Keratinocyte (primary cell): ENCODE measurements at regions not wholly inside any gene's neighbourhood (a gene's known extent, or its start where the extent isn't known, plus 50 kb on each side); places are given as distances from the start of the nearest gene placed in this dataset.

ENCODE experiments used
- DNase-seq: peaks from one replicate; pipeline ENCODE4 v3.0.0-alpha.2; 2011; ENCODE audit warnings: low read depth, missing footprints, low spot score
- FAIRE-seq: peaks from 2 replicates; lab custom pipeline; 2011; peaks lifted over from hg19 to GRCh38; lab: Jason Lieb, UNC
- H2AFZ ChIP-seq: 2 replicates; pipeline ENCODE4 v1.6.0; 2012; ENCODE audit warnings: low read length, control low read depth, inconsistent platforms; ENCODE audit not compliant: control insufficient read depth
- H3K27ac ChIP-seq: 2 replicates; pipeline ENCODE4 v1.5.1; 2011; ENCODE audit warnings: low read length; ENCODE audit not compliant: control insufficient read depth, insufficient read depth
- H3K27me3 ChIP-seq: 3 replicates; pipeline ENCODE4 v1.6.0; 2011; ENCODE audit warnings: low read length; ENCODE audit not compliant: control insufficient read depth, insufficient read depth; ENCODE audit errors: extremely low read depth
- H3K36me3 ChIP-seq, 2 experiments: 2 replicates in 1 of 2; 3 replicates in 1 of 2; pipeline ENCODE4 v1.5.1; 2011; ENCODE audit warnings: low read length in 2 of 2, mild to moderate bottlenecking in 1 of 2; ENCODE audit not compliant: control insufficient read depth in 2 of 2, insufficient read depth in 2 of 2; ENCODE audit errors: extremely low read depth in 1 of 2
- H3K4me1 ChIP-seq: 3 replicates; pipeline ENCODE4 v1.5.1; 2011; ENCODE audit warnings: low read length; ENCODE audit not compliant: control insufficient read depth, insufficient read depth; ENCODE audit errors: extremely low read depth
- H3K4me2 ChIP-seq: 3 replicates; pipeline ENCODE4 v1.6.0; 2011; ENCODE audit warnings: low read depth, low read length; ENCODE audit not compliant: control insufficient read depth, insufficient read depth; ENCODE audit errors: extremely low read depth
- H3K4me3 ChIP-seq, 3 experiments: fragments of 200-600 bp in 1 of 3; sonication (generic) in 1 of 3; 2 replicates in 2 of 3; 3 replicates in 1 of 3; pipeline ENCODE4 v1.5.1; 2011 to 2016; ENCODE audit warnings: low read length in 3 of 3, mild to moderate bottlenecking in 3 of 3, control low read depth in 2 of 3, inconsistent platforms in 1 of 3, low read depth in 1 of 3, mixed read lengths in 1 of 3, mixed run types in 1 of 3, moderate library complexity in 1 of 3; ENCODE audit not compliant: control insufficient read depth in 2 of 3, insufficient read depth in 2 of 3; ENCODE audit errors: extremely low read depth in 1 of 3
- H3K79me2 ChIP-seq: 2 replicates; pipeline ENCODE4 v1.6.0; 2012; ENCODE audit warnings: low read length; ENCODE audit not compliant: control insufficient read depth, insufficient read depth
- H3K9ac ChIP-seq: 3 replicates; pipeline ENCODE4 v1.6.0; 2011; ENCODE audit warnings: low read length; ENCODE audit not compliant: control insufficient read depth, insufficient read depth; ENCODE audit errors: extremely low read depth
- H3K9me1 ChIP-seq: 3 replicates; pipeline ENCODE4 v1.6.0; 2011; ENCODE audit warnings: low read length; ENCODE audit not compliant: control insufficient read depth, insufficient read depth; ENCODE audit errors: extremely low read depth
- H3K9me3 ChIP-seq: 2 replicates; pipeline ENCODE4 v1.5.1; 2012; ENCODE audit warnings: low read depth, low read length; ENCODE audit not compliant: control insufficient read depth
- H4K20me1 ChIP-seq: 3 replicates; pipeline ENCODE4 v1.6.0; 2011; ENCODE audit warnings: low read length; ENCODE audit not compliant: control insufficient read depth, insufficient read depth; ENCODE audit errors: extremely low read depth
- EZH2 ChIP-seq: IDR thresholded peaks from one replicate; pipeline ENCODE4 v1.6.1; 2012; ENCODE audit warnings: inconsistent platforms, mild to moderate bottlenecking, low read length, moderate library complexity
- dilution Hi-C: fragments of 300-500 bp; cut with MboI; formaldehyde crosslinking; loops from one replicate; pipeline ENCODE4 v1.7.0; 2020; ENCODE audit warnings: low sequenced_read_pairs; ENCODE audit not compliant: extremely low pct_ligation_motif_present
- TF ChIP-seq, protein P1 (sequence below), 3 experiments: IDR thresholded peaks in 1 of 3; conservative IDR thresholded peaks in 1 of 3; optimal IDR thresholded peaks in 1 of 3; 2 replicates in 2 of 3; 3 replicates in 1 of 3; pipeline versions ENCODE3 to v1.5.1; 2011; ENCODE audit warnings: low read length in 3 of 3, mild to moderate bottlenecking in 3 of 3, moderate library complexity in 2 of 3, control low read depth in 1 of 3, inconsistent platforms in 1 of 3; ENCODE audit not compliant: insufficient read depth in 2 of 3; ENCODE audit errors: extremely low read depth in 1 of 3

- Histone ChIP-seq H2AFZ (no peak overlapping the region), H3K36me3 (no peaks in the 10 kb centered on the region), H3K9me3 (no peaks in the 10 kb centered on the region), H3K4me2 (no peak overlapping the region), H3K9ac (no peak overlapping the region), H4K20me1 (no peaks in the 10 kb centered on the region), H3K27ac (no peak overlapping the region), H3K9me1 (no peaks in the 10 kb centered on the region), H3K4me3 (no peak overlapping the region), H3K4me1 (no peaks in the 10 kb centered on the region), H3K27me3 (no peaks in the 10 kb centered on the region), H3K79me2 (no peaks in the 10 kb centered on the region)
- FAIRE-seq = no peak
- dilution Hi-C loops = no loop called here
- no peak for DNase-seq
- TF ChIP-seq EZH2 = no peak
- TF ChIP-seq, protein P1, sequence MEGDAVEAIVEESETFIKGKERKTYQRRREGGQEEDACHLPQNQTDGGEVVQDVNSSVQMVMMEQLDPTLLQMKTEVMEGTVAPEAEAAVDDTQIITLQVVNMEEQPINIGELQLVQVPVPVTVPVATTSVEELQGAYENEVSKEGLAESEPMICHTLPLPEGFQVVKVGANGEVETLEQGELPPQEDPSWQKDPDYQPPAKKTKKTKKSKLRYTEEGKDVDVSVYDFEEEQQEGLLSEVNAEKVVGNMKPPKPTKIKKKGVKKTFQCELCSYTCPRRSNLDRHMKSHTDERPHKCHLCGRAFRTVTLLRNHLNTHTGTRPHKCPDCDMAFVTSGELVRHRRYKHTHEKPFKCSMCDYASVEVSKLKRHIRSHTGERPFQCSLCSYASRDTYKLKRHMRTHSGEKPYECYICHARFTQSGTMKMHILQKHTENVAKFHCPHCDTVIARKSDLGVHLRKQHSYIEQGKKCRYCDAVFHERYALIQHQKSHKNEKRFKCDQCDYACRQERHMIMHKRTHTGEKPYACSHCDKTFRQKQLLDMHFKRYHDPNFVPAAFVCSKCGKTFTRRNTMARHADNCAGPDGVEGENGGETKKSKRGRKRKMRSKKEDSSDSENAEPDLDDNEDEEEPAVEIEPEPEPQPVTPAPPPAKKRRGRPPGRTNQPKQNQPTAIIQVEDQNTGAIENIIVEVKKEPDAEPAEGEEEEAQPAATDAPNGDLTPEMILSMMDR (optimal IDR thresholded peaks at IDR 0.05 in 1 of 3, IDR thresholded peaks at IDR 0.05 in 1 of 3, conservative IDR thresholded peaks at IDR 0.05 in 1 of 3; ENCODE audit: extremely low read depth in 1 of 3, insufficient read depth in 2 of 3, low read length in 3 of 3) = no peak
Observed at GRCh38 chr16:77046206-77046605, 144.8 kb upstream of the MON1B start.

DNA sequence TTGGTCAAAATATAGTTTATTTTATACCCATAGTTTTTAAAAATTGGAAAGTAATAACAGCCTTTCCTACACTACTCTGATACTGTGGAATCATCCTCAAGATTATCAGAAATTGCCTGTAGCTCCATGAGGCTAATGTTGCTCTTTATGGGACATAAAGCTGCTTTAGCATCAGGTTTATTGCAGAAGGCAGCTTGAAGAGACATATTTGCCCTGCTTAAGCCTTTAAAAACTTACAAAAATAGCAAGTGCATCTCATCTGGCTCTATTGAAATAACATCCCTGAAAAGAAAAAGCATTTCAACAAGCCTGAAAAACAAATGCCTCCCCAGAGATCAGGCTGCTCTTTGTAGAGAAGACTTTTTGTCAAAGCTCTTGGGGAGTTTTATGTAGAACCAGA is 142.9 kb upstream of the MON1B start:
- Histone ChIP-seq H3K36me3 (no peaks in the 10 kb centered on the region), H3K9ac (no peak overlapping the region), H3K79me2 (no peaks in the 10 kb centered on the region), H3K4me2 (no peak overlapping the region), H4K20me1 (no peaks in the 10 kb centered on the region), H3K27ac (no peak overlapping the region), H3K4me3 (no peak overlapping the region), H2AFZ (no peak overlapping the region), H3K27me3 (no peaks in the 10 kb centered on the region), H3K4me1 (no peaks in the 10 kb centered on the region), H3K9me3 (no peaks in the 10 kb centered on the region), H3K9me1 (no peaks in the 10 kb centered on the region)
- DNase-seq (no peak), FAIRE-seq (no peak)
- dilution Hi-C loops = no loop called here
- TF ChIP-seq, protein P1 (optimal IDR thresholded peaks at IDR 0.05 in 1 of 3, IDR thresholded peaks at IDR 0.05 in 1 of 3, conservative IDR thresholded peaks at IDR 0.05 in 1 of 3; ENCODE audit: extremely low read depth in 1 of 3, insufficient read depth in 2 of 3, low read length in 3 of 3) = no peak
- TF ChIP-seq EZH2 = no peak
